Muscle layer of duodenum (tissue), 2 donors: ENCODE measurements at regions not wholly inside any gene's neighbourhood (a gene's known extent, or its start where the extent isn't known, plus 50 kb on each side); places are given as distances from the start of the nearest gene placed in this dataset.

ENCODE experiments used
- H3K27ac ChIP-seq: one replicate; pipeline ENCODE4 v1.7.0; 2013; ENCODE audit warnings: mild to moderate bottlenecking, low read length
- H3K27me3 ChIP-seq: one replicate; pipeline ENCODE4 v1.7.0; 2013; ENCODE audit warnings: low read depth, mild to moderate bottlenecking, control low read depth, low read length
- H3K36me3 ChIP-seq, 2 donors: one replicate each; pipeline ENCODE4 v1.7.0; 2013; ENCODE audit warnings: low read length in 2 of 2, control low read depth in 1 of 2, mild to moderate bottlenecking in 1 of 2; ENCODE audit not compliant: insufficient read depth in 2 of 2, control insufficient read depth in 1 of 2
- H3K4me1 ChIP-seq, 2 donors: one replicate each; pipeline ENCODE4 v1.7.0; 2013; ENCODE audit warnings: low read length in 2 of 2, mild to moderate bottlenecking in 2 of 2, control low read depth in 1 of 2, moderate library complexity in 1 of 2; ENCODE audit not compliant: insufficient read depth in 2 of 2, control insufficient read depth in 1 of 2
- H3K4me3 ChIP-seq, 2 donors: one replicate each; pipeline ENCODE4 v1.7.0; 2013; ENCODE audit warnings: low read length in 2 of 2, low read depth in 1 of 2, mild to moderate bottlenecking in 1 of 2
- H3K9me3 ChIP-seq, 2 donors: one replicate each; pipeline ENCODE4 v1.7.0; 2013; ENCODE audit warnings: low read length in 2 of 2, control low read depth in 1 of 2, mild to moderate bottlenecking in 1 of 2; ENCODE audit not compliant: control insufficient read depth in 1 of 2
- donor health status: healthy.

DNA sequence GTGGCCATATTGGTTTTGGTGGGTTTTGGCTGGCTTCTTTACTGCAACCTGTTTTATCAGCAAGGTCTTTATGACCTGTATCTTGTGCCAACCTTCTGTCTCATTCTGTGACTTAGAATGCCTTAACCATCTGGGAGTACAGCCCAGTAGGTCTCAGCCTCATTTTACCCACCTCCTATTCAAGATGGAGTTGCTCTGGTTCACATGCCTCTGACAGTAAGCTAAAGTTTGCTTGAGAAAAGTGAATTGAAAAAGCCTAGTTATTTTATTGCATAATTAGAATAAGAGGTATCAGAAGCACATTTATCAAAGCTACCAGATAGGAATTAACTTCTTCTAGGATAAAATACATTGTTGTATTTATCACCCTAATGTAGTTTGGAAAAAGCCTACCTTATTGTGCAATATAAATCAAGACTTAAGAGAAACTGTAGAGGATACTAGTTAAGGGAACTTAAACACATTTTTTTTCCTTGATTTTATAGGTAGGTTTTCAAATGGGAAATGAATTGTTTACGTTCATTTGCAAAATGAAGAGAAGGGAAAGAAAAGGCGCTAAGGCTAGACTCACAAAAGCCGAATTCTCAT is 202.3 kb upstream of the KCNJ16 start:
- no peaks in the 10 kb centered on the region for H3K36me3 ChIP-seq
- H3K9me3 ChIP-seq: no peaks in the 10 kb centered on the region
- no peaks in the 10 kb centered on the region for H3K27me3 ChIP-seq
- no peak overlapping the region for H3K27ac ChIP-seq
- H3K4me3 ChIP-seq: no peak overlapping the region
- peaks cover 0 to 4% of the 10 kb centered on the region in 2 donors for H3K4me1 ChIP-seq

DNA sequence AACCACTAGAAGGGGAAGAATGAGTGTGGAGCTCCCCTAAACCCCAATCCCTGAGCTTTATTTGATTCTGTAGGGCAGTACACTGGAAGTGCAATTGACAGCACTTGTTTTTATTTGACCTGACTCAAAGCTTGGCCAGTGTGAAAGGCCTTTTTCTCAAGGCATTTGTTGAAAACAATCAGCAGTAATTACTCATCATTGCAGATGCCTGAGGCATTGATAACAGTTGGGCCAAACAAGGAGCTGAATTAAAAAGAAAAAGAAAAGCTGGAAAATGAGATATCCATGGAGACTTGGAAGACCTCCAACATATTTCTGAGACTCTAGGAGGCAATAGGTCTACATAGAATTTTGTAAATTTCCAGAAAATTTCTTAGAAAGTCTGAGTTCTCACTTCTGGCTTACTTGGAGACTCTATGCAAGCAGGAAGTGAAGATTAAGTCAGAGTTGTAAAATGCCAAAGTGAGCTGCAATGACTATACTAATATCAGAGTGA is 200.8 kb upstream of the KCNJ16 start:
- H3K9me3 ChIP-seq: no peaks in the 10 kb centered on the region
- no peaks in the 10 kb centered on the region for H3K36me3 ChIP-seq
- H3K27ac ChIP-seq: no peak overlapping the region
- H3K27me3 ChIP-seq: no peaks in the 10 kb centered on the region
- peaks cover 0 to 4% of the 10 kb centered on the region in 2 donors for H3K4me1 ChIP-seq
- H3K4me3 ChIP-seq: no peak overlapping the region

DNA sequence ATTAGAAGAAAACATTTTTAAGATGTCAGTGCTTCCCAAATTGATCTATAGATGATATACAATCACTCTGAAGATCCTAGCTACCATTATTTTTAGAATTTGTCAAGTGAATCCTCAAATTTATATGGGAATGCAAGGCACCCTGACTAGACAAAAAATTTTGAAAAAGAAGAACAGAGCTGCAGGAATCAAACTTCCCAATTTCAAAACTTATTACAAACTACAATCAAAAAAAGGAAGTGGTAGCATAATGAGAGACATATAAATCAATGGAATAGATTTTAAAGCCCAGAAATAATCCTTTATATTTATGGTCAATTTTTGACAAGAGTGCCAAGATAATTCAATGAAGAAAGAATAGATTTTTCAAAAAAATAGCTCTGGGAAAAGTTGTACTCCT is 198.3 kb upstream of the KCNJ16 start:
- H3K9me3 ChIP-seq: no peaks in the 10 kb centered on the region
- peaks cover 0 to 4% of the 10 kb centered on the region in 2 donors for H3K4me1 ChIP-seq
- no peaks in the 10 kb centered on the region for H3K27me3 ChIP-seq
- no peaks in the 10 kb centered on the region for H3K36me3 ChIP-seq
- no peak overlapping the region for H3K4me3 ChIP-seq
- no peak overlapping the region for H3K27ac ChIP-seq

DNA sequence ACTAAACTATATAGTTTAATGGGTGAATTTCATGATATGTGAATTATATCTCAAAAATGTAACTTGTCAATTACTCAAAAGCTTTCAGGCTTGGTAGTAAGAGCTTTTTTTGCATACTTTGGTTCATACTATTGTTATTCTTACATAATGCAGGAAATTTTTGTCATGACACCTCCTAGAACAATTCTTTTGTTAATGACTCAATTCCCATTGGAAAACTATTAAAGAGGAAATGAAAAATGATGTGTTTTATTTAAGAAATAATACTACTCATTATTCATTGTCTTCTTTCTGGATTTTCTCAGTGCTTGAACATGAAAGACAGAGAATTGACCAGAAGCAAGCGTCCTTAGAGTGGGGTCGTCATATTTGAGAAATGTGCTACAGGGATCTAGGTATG is 196.4 kb upstream of the KCNJ16 start:
- no peaks in the 10 kb centered on the region for H3K36me3 ChIP-seq
- H3K4me3 ChIP-seq: no peak overlapping the region
- H3K4me1 ChIP-seq: peaks cover 0 to 4% of the 10 kb centered on the region in 2 donors
- no peaks in the 10 kb centered on the region for H3K27me3 ChIP-seq
- no peaks in the 10 kb centered on the region for H3K9me3 ChIP-seq
- no peak overlapping the region for H3K27ac ChIP-seq

DNA sequence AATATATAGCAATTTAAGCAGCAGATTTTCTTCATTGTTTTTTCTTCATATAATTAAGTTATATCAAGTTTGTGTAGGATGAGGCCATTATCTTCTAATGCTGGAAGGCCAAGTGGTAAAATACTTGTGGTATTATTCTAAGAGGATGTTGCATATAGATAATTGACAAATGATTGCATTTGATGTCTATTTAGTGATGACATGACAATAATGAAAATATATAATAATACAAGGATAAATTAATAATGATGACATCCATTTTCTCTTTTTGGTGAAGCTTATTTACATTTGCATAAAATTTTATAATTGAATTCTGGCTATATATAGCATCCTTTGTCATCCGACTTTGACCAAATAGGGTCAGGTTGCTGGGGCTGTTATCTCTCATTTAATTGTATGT is 195.4 kb upstream of the KCNJ16 start:
- no peak overlapping the region for H3K4me3 ChIP-seq
- H3K4me1 ChIP-seq: no peaks in the 10 kb centered on the region
- H3K27ac ChIP-seq: no peak overlapping the region
- no peaks in the 10 kb centered on the region for H3K27me3 ChIP-seq
- H3K9me3 ChIP-seq: no peaks in the 10 kb centered on the region
- no peaks in the 10 kb centered on the region for H3K36me3 ChIP-seq

DNA sequence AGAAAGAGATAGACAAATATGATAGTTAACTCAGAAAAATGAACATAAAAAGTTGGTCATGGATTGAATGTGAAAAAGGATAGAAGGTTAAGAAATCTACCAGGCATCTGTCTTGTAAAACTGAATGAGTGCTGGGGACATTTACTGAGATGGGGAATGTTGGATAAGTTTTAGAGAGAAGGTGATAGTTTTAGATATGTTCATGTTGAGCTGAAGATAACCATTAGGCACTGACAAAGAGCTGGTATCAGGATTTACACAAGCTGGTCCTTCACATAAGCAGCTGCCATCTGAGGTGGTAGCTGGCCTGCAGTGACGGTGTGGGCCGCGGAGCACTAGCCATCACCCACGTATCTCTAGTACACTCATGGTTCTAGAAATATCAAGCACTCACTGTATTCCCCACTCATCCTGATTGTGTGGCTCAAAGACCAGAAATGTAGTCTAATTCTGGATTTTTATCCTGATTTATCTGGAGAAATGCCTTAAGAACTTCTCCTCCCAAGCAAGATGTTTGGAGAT is 194.4 kb upstream of the KCNJ16 start:
- Histone ChIP-seq H3K27me3 (no peaks in the 10 kb centered on the region), H3K4me1 (no peaks in the 10 kb centered on the region), H3K4me3 (no peak overlapping the region), H3K9me3 (no peaks in the 10 kb centered on the region), H3K36me3 (no peaks in the 10 kb centered on the region), H3K27ac (no peak overlapping the region)

DNA sequence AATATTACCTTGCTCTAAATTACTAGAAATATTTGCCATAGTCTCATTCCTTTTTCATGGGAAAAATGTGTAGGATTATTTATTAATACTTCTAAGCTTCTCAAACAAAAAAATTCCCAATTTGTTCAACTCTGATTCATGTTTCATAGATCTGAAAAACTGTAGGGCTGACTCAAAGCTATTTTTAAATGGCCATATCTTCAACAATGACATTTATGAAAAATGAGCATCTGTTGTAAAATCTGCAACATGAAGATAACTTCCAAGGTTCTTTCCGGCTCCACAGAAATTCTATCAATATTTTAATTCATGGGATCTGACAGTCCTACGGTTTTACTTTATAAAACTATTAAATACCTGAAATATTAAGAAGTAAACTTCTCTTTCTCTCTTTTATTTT is 192.7 kb upstream of the KCNJ16 start:
- Histone ChIP-seq H3K36me3 (no peaks in the 10 kb centered on the region), H3K4me3 (no peak overlapping the region), H3K9me3 (no peaks in the 10 kb centered on the region), H3K4me1 (no peaks in the 10 kb centered on the region), H3K27ac (no peak overlapping the region), H3K27me3 (no peaks in the 10 kb centered on the region)

DNA sequence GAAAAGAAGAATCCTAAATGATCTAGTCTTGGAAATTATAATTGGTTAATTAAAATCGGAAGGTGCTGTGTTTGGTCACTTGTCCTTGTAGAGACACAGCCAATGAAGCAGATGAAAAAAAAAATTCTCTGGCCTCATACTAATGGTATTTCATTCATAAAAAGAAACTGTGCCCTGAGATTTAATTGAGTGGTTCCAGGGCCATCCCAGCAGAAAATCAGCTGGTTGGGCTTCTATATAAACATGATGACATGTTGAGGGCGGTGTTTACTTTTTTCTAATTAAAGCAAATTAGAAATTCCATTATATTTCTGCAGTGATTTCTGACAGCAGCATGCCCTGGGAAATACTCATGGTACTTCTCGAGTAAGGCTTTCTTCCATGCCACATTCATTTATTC is 191.9 kb upstream of the KCNJ16 start:
- Histone ChIP-seq H3K27me3 (no peaks in the 10 kb centered on the region), H3K36me3 (no peaks in the 10 kb centered on the region), H3K4me3 (no peak overlapping the region), H3K27ac (no peak overlapping the region), H3K9me3 (no peaks in the 10 kb centered on the region), H3K4me1 (no peaks in the 10 kb centered on the region)

DNA sequence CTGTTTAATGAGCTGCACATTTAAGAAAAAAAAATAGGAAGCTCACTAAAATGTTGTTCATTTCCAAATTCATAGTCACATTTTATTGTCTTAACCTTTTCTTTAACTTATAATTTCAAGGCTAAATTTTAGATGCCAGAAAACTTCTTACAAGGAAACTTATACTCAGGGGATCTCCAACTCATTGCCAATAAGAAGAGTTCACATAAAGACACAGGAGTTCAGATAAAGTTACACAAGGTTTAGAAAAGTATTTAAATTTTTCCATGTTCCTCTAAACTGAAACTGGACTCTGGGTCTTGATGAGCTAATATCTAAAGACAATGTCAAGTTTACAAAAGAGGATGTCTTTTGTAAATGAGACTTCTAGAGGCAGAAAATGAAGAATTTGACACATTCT is 190.7 kb upstream of the KCNJ16 start:
- H3K9me3 ChIP-seq: no peaks in the 10 kb centered on the region
- H3K4me3 ChIP-seq: no peak overlapping the region
- no peaks in the 10 kb centered on the region for H3K27me3 ChIP-seq
- no peaks in the 10 kb centered on the region for H3K4me1 ChIP-seq
- H3K36me3 ChIP-seq: no peaks in the 10 kb centered on the region
- H3K27ac ChIP-seq: no peak overlapping the region

DNA sequence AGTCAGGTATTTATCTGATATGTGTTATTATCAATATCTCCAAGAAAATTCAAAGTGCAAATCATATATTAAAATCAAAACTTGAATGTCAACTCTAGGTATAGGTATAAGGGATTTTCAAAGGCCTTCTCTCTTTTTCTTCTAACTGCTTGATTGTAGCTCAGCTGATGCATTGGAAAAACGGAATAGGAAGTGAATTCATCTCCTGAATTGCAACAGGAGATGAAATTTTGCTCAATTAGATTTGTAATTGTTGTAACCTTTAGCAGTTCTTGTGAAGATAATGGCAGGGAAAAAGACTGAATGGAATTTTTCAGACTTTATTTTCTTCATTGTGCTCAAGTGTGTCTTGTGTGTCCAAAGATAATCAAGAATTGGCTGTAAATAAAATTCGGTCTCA is 190.2 kb upstream of the KCNJ16 start:
- H3K27me3 ChIP-seq: no peaks in the 10 kb centered on the region
- no peaks in the 10 kb centered on the region for H3K4me1 ChIP-seq
- H3K9me3 ChIP-seq: no peaks in the 10 kb centered on the region
- no peak overlapping the region for H3K27ac ChIP-seq
- H3K4me3 ChIP-seq: no peak overlapping the region
- no peaks in the 10 kb centered on the region for H3K36me3 ChIP-seq

DNA sequence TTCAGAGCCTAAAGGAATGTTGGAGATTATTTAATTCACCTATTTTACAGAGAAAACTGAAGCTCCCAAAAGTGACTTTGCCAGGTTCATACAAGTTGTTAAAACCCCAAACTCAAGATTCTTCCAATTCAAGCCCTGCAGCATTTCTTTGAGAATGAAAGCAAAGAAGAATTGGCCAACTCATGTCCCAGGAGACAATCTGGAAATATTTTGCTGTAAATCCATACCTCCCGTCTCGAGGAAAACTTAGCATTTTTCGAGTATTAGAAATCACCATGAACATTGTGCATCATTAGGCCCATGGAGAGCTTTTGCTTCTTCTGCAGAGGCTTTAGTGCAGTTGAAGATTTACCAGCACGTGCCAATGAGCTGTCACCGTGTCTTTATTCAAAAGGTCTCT is 176.4 kb upstream of the KCNJ16 start:
- no peak overlapping the region for H3K27ac ChIP-seq
- no peaks in the 10 kb centered on the region for H3K27me3 ChIP-seq
- H3K9me3 ChIP-seq: no peaks in the 10 kb centered on the region
- H3K36me3 ChIP-seq: no peaks in the 10 kb centered on the region
- no peak overlapping the region for H3K4me3 ChIP-seq
- H3K4me1 ChIP-seq: no peaks in the 10 kb centered on the region

DNA sequence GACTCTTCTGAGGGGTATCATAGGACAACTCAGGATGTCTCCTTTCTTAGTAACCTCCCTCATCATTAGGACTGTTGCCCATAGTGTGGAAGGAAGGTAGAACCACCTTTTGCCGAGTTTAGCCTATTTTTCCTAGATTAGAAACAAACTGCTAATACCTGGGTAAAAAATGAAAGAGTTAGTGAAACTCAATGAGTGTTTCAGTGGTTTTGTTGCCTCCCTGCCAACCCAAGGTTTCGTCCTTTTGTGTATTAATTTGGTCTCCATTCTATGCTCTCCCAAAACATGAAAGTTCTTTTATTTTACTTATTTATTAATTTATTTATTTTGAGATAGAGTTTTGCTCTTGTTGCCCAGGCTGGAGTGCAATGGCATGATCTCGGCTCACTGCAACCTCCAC is 174.9 kb upstream of the KCNJ16 start:
- no peaks in the 10 kb centered on the region for H3K27me3 ChIP-seq
- no peaks in the 10 kb centered on the region for H3K4me1 ChIP-seq
- no peaks in the 10 kb centered on the region for H3K36me3 ChIP-seq
- no peaks in the 10 kb centered on the region for H3K9me3 ChIP-seq
- H3K27ac ChIP-seq: no peak overlapping the region
- no peak overlapping the region for H3K4me3 ChIP-seq
